Activated naive CD4-positive, alpha-beta T cell treated with anti-CD3 and anti-CD28 coated beads for 36 hours (primary cell): ENCODE measurements at regions not wholly inside any gene's neighbourhood (a gene's known extent, or its start where the extent isn't known, plus 50 kb on each side); places are given as distances from the start of the nearest gene placed in this dataset.

Source experiments
- CTCF ChIA-PET: fragments of 350-600 bp; sonication (Branson Sonifier 250); formaldehyde crosslinking; loops from one replicate; lab custom pipeline; 2021; ENCODE audit warnings: antibody characterized with exemption; lab: Charles Lee
- DNase-seq: peaks from one replicate; pipeline ENCODE4 v3.0.0-alpha.2; 2020
- H3K27ac Mint-ChIP-seq: one replicate; pipeline ENCODE4 v1.8.0; 2021; ENCODE audit warnings: mild to moderate bottlenecking, mixed read lengths
- H3K27me3 Mint-ChIP-seq: one replicate; pipeline ENCODE4 v1.8.0; 2021; ENCODE audit warnings: low read depth, mixed read lengths
- H3K36me3 Mint-ChIP-seq: one replicate; pipeline ENCODE4 v1.8.0; 2021; ENCODE audit warnings: low read depth, mixed read lengths
- H3K4me1 Mint-ChIP-seq: one replicate; pipeline ENCODE4 v1.8.0; 2021; ENCODE audit warnings: low read depth, mixed read lengths
- H3K4me3 Mint-ChIP-seq: one replicate; pipeline ENCODE4 v1.8.0; 2021; ENCODE audit warnings: mild to moderate bottlenecking, moderate library complexity, mixed read lengths
- H3K9me3 Mint-ChIP-seq: one replicate; pipeline ENCODE4 v1.8.0; 2021; ENCODE audit warnings: mixed read lengths
- intact Hi-C: fragments of 100-400 bp; cut with micrococcal nuclease; formaldehyde crosslinking; loops from one replicate; pipeline ENCODE4 v1.15.1; 2023

DNA sequence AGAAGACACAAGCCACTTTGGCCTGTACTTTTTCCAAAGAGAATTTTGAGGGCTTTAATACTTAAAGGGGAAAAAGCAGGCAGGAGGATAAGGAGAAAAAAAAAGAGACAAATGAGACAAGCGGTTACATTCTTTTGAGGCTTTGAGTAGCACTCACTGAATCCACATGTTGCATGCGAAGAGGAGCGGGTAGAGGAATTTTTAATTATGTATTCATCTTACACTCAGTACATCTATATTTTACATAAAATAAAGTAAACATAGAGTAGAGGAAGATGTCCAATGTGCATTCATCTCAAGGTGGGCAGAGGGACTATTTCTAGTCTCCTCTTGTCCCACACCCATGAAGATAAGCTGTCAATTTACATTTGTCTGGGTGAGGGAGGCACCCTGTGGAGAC, 266.9 kb downstream of the CD109 start:
- H3K4me1 Mint-ChIP-seq, result no peaks in the 10 kb centered on the region
- no peak for DNase-seq
- no peaks in the 10 kb centered on the region for H3K36me3 Mint-ChIP-seq
- CTCF ChIA-PET, result no interaction called here
- H3K4me3 Mint-ChIP-seq, result no peak overlapping the region
- peaks cover 3% of the 10 kb centered on the region for H3K27me3 Mint-ChIP-seq
- intact Hi-C loops, result no loop called here
- H3K9me3 Mint-ChIP-seq, result no peaks in the 10 kb centered on the region
- no peak overlapping the region for H3K27ac Mint-ChIP-seq

- H3K4me1 Mint-ChIP-seq, result no peaks in the 10 kb centered on the region
- no peak overlapping the region for H3K4me3 Mint-ChIP-seq
- H3K9me3 Mint-ChIP-seq, result no peaks in the 10 kb centered on the region
- H3K27ac Mint-ChIP-seq, result no peak overlapping the region
- no peaks in the 10 kb centered on the region for H3K36me3 Mint-ChIP-seq
- CTCF ChIA-PET, result no interaction called here
- no peaks in the 10 kb centered on the region for H3K27me3 Mint-ChIP-seq
- intact Hi-C loops, result no loop called here
- no peak for DNase-seq
Measured at GRCh38 chr6:73956305-73956704, 260.3 kb downstream of the CD109 start.

DNA sequence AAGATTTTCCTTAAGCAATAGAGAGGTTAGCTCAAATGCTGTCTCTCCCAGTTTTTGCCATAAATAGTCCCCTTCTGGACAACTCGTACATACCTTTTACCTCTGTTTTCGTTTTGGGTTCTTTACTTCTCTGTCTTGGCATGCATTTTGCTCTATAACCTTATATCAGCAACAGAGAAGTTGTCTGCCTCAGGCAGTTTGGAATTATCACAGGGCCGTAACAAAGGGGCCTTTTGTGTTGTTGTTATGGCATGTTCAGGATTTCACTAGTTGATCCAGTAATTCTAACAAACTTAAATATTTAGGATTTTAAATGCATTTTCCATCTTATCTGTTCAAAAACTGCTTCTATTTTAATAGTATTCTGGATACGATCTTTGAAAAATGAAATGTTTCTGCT, 259.8 kb downstream of the CD109 start:
- no peak overlapping the region for H3K27ac Mint-ChIP-seq
- no peaks in the 10 kb centered on the region for H3K4me1 Mint-ChIP-seq
- H3K4me3 Mint-ChIP-seq, result no peak overlapping the region
- no peaks in the 10 kb centered on the region for H3K27me3 Mint-ChIP-seq
- CTCF ChIA-PET, result no interaction called here
- H3K9me3 Mint-ChIP-seq, result no peaks in the 10 kb centered on the region
- DNase-seq, result no peak
- intact Hi-C loops, result no loop called here
- no peaks in the 10 kb centered on the region for H3K36me3 Mint-ChIP-seq

DNA sequence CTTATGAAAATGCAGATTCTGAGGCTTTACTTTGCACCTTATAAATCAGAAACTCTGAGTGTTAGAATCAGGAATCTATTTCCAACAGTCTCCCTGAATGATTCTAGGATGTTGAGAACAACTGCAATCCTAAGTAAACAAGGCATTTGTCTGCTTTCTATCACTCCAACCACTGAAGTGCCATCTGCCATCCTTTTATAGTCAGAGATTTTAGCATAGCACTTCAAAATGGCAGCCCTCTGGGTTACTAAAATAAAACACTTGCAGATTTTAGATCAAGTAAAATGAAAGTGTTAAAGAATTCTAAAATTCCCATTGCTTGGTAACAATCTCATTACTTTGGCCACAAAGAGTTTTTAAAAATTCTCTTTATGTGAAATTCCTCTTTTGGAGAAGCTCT, 258.9 kb downstream of the CD109 start:
- H3K27ac Mint-ChIP-seq, result no peak overlapping the region
- no peak overlapping the region for H3K4me3 Mint-ChIP-seq
- no peaks in the 10 kb centered on the region for H3K27me3 Mint-ChIP-seq
- H3K4me1 Mint-ChIP-seq, result no peaks in the 10 kb centered on the region
- intact Hi-C loops, result no loop called here
- no peak for DNase-seq
- H3K9me3 Mint-ChIP-seq, result no peaks in the 10 kb centered on the region
- no peaks in the 10 kb centered on the region for H3K36me3 Mint-ChIP-seq
- CTCF ChIA-PET, result no interaction called here

- Mint-ChIP-seq H3K27me3 (no peaks in the 10 kb centered on the region), H3K9me3 (peaks cover 5% of the 10 kb centered on the region), H3K36me3 (no peaks in the 10 kb centered on the region), H3K4me3 (no peak overlapping the region), H3K27ac (no peak overlapping the region), H3K4me1 (no peaks in the 10 kb centered on the region)
- no peak for DNase-seq
- CTCF ChIA-PET, result no interaction called here
- intact Hi-C loops, result no loop called here
Measured at GRCh38 chr6:73951183-73951582, 255.2 kb downstream of the CD109 start.

- Mint-ChIP-seq H3K9me3 (peaks cover 5% of the 10 kb centered on the region), H3K27ac (no peak overlapping the region), H3K4me1 (no peaks in the 10 kb centered on the region), H3K36me3 (no peaks in the 10 kb centered on the region), H3K4me3 (no peak overlapping the region), H3K27me3 (no peaks in the 10 kb centered on the region)
- CTCF ChIA-PET, result interaction anchor here (0.6 to 0.7 kb wide), 2 partner anchors 65 to 374 kb away, joined by 3 read pairs; no protein-coding TSS in a partner anchor
- no peak for DNase-seq
- intact Hi-C loops, result no loop called here
Measured at GRCh38 chr6:73943930-73944652, 248.1 kb downstream of the CD109 start.

DNA sequence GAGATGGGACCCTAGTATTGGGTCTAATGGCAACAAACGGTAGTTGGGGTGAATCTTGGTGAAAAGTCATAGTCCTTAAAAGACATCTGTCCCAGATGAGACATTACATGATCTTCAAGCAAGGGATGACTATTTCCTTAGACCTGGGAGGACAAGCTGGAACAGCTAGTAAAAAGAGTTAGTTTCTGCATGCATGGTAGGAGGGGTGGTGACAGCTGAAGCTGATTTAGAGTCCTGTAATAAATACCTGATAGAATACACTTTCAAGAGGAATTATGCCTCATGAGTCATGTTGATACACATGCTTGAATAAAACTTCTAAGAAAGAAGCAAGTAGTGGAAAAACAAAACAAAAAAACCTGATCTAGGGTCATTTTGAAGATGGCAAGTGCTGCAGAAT, 247.4 kb downstream of the CD109 start:
- intact Hi-C loops, result no loop called here
- Mint-ChIP-seq H3K4me3 (no peak overlapping the region), H3K4me1 (no peaks in the 10 kb centered on the region), H3K9me3 (peaks cover 7% of the 10 kb centered on the region), H3K27ac (no peak overlapping the region), H3K27me3 (no peaks in the 10 kb centered on the region), H3K36me3 (no peaks in the 10 kb centered on the region)
- no peak for DNase-seq
- CTCF ChIA-PET, result no interaction called here

- CTCF ChIA-PET, result no interaction called here
- no peak for DNase-seq
- no peak overlapping the region for H3K27ac Mint-ChIP-seq
- no peak overlapping the region for H3K4me3 Mint-ChIP-seq
- H3K9me3 Mint-ChIP-seq, result peaks cover 5% of the 10 kb centered on the region
- H3K4me1 Mint-ChIP-seq, result no peaks in the 10 kb centered on the region
- no peaks in the 10 kb centered on the region for H3K36me3 Mint-ChIP-seq
- intact Hi-C loops, result no loop called here
- no peaks in the 10 kb centered on the region for H3K27me3 Mint-ChIP-seq
Measured at GRCh38 chr6:73942592-73943186, 246.7 kb downstream of the CD109 start.

DNA sequence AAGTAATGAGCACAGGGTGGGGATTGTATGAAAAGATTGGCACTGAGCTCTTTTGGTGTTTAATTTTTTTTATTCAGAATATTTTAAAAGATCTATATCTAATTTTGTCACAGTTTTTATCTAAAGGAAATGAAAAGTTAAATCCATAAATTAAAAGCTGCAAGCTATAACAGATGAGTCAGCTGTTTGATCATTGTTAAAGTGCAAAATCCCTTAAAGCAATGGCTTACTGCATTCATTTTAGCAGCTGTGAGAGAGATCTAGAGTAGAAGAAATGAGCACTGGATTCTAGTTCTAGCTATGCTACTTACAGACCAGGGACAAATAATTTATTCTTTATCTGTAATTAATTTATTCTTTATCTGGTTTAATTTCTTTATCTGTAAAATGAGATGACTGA, 245.9 kb downstream of the CD109 start:
- no peaks in the 10 kb centered on the region for H3K36me3 Mint-ChIP-seq

DNA sequence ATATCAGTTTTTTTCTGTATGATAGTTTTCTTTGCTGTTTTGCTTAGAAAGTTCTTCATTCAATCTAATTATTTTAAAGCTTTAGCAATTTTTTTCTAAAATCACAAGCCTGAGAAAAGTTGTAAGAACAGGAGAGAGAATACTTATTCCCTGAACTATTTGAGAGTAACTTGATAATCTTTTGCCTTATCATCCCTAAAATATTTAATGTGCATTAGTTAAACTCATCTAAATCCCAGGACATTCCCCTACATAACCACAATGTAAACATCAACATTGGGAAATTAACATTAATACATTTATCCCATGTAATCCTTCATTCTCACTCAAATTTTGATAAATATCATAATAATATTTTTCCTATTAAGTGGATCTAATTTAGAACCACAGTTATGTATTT, 241.8 kb downstream of the CD109 start:
- H3K27ac Mint-ChIP-seq, result no peak overlapping the region
- DNase-seq, result no peak
- H3K4me3 Mint-ChIP-seq, result no peak overlapping the region
- no peaks in the 10 kb centered on the region for H3K27me3 Mint-ChIP-seq
- intact Hi-C loops, result no loop called here
- CTCF ChIA-PET, result no interaction called here
- no peaks in the 10 kb centered on the region for H3K4me1 Mint-ChIP-seq
- H3K36me3 Mint-ChIP-seq, result no peaks in the 10 kb centered on the region
- H3K9me3 Mint-ChIP-seq, result peaks cover 1% of the 10 kb centered on the region

More for the DNA sequence above, 245.9 kb downstream of the CD109 start:
- Mint-ChIP-seq H3K4me3 (no peak overlapping the region), H3K27ac (no peak overlapping the region), H3K4me1 (no peaks in the 10 kb centered on the region), H3K9me3 (peaks cover 1% of the 10 kb centered on the region), H3K27me3 (no peaks in the 10 kb centered on the region)
- intact Hi-C loops, result no loop called here
- CTCF ChIA-PET, result no interaction called here
- no peak for DNase-seq

DNA sequence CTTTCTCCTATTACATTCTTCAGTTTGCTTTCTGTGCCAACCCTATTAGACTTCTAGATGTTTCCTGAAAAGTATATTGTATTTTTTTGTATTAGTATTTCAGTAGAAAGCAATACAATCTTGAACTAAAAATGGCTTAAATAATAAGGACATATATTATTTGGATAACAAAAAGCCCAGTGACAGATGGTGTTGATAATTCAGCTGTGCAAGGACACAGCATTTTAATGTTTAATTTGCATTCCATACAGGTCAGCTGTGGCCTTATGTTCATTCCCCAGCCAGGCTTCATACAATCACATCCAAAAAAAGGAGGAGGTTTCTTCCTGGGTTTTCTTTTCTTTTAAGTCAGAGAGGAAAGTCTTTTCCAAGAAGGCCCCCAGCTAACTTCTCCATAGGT, 236.9 kb downstream of the CD109 start:
- intact Hi-C loops, result no loop called here
- H3K4me3 Mint-ChIP-seq, result no peak overlapping the region
- peaks cover 7% of the 10 kb centered on the region for H3K9me3 Mint-ChIP-seq
- H3K4me1 Mint-ChIP-seq, result no peaks in the 10 kb centered on the region
- no peaks in the 10 kb centered on the region for H3K27me3 Mint-ChIP-seq
- DNase-seq, result no peak
- no peaks in the 10 kb centered on the region for H3K36me3 Mint-ChIP-seq
- H3K27ac Mint-ChIP-seq, result no peak overlapping the region
- CTCF ChIA-PET, result no interaction called here

DNA sequence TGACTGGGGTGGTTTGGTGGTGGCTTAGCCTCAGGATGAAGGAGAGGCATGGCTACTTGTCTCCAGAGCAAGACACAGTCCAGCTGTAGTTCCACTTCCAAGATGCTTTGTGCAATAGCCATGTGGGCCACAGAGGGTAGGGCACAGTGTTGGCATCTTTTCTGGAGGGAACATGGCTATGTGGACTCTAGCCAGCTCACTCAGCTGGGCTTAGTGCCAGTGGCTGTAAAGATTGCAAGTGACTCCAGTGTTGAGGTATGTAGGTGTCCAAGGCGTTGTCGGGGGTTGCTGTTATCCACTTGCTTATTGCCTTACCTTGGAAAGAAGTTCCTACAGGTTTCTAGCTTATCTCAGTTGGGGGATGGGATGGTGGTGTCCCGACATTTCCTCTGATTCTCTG, 233.4 kb downstream of the CD109 start:
- Mint-ChIP-seq H3K27ac (no peak overlapping the region), H3K4me3 (no peak overlapping the region), H3K36me3 (no peaks in the 10 kb centered on the region), H3K27me3 (no peaks in the 10 kb centered on the region), H3K4me1 (no peaks in the 10 kb centered on the region), H3K9me3 (peaks cover 7% of the 10 kb centered on the region)
- CTCF ChIA-PET, result no interaction called here
- intact Hi-C loops, result no loop called here
- DNase-seq, result no peak

GRCh38 chr6:73927421-73927820, 231.4 kb downstream of the CD109 start:
- Mint-ChIP-seq H3K9me3 (peaks cover 9% of the 10 kb centered on the region), H3K4me1 (no peaks in the 10 kb centered on the region)
- intact Hi-C loops, result no loop called here

More at GRCh38 chr6:73927421-73927820, 231.4 kb downstream of the CD109 start:
- no peaks in the 10 kb centered on the region for H3K36me3 Mint-ChIP-seq
- CTCF ChIA-PET, result no interaction called here
- H3K27ac Mint-ChIP-seq, result no peak overlapping the region
- H3K27me3 Mint-ChIP-seq, result no peaks in the 10 kb centered on the region
- no peak for DNase-seq
- H3K4me3 Mint-ChIP-seq, result no peak overlapping the region
